Tibial artery (tissue), 4 donors: ENCODE measurements at regions not wholly inside any gene's neighbourhood (a gene's known extent, or its start where the extent isn't known, plus 50 kb on each side); places are given as distances from the start of the nearest gene placed in this dataset.

Source experiments
- DNase-seq, 2 donors: peaks; one replicate each; pipeline ENCODE4 v3.0.0-alpha.2; 2019
- H3K27ac ChIP-seq, 2 donors: fragments of 200-600 bp; sonication (generic) in 1 of 2; 1 replicate in 1 of 2; 2 replicates in 1 of 2; pipeline ENCODE4 v1.5.1; 2018 to 2019; ENCODE audit warnings: mild to moderate bottlenecking in 1 of 2
- H3K27me3 ChIP-seq, 2 donors: fragments of 200-600 bp; sonication (generic) in 1 of 2; one replicate each; pipeline versions ENCODE4 v1.5.1 to v1.6.0; 2016 to 2019
- H3K36me3 ChIP-seq, 3 donors: fragments of 200-600 bp; sonication (generic) in 2 of 3; one replicate each; pipeline ENCODE4 v1.5.1; 2016 to 2019; ENCODE audit warnings: mild to moderate bottlenecking in 2 of 3
- H3K4me1 ChIP-seq, 4 donors: fragments of 200-600 bp; sonication (generic) in 2 of 4; 1 replicate in 3 of 4; 2 replicates in 1 of 4; pipeline ENCODE4 v1.5.1; 2016 to 2019
- H3K4me3 ChIP-seq, 2 donors: fragments of 200-600 bp; sonication (generic) in 1 of 2; 1 replicate in 1 of 2; 2 replicates in 1 of 2; pipeline ENCODE4 v1.5.1; 2018 to 2019; ENCODE audit warnings: mild to moderate bottlenecking in 2 of 2
- H3K9me3 ChIP-seq, 3 donors: fragments of 200-600 bp; sonication (generic) in 1 of 3; one replicate each; pipeline ENCODE4 v1.5.1; 2016 to 2019
- intact Hi-C: fragments of 100-400 bp; cut with DNase I; formaldehyde crosslinking; loops from one replicate; pipeline ENCODE4 v1.15.0; 2023; ENCODE audit warnings: low total_unique reads
- TF ChIP-seq, protein P1 (sequence below), 2 experiments: fragments of 200-600 bp in 1 of 2; fragments of 450-650 bp in 1 of 2; IDR thresholded peaks; one replicate each; pipeline ENCODE4 v1.5.1; 2017 to 2019; ENCODE audit warnings: antibody characterized with exemption in 2 of 2, mild to moderate bottlenecking in 1 of 2, moderate library complexity in 1 of 2

DNA sequence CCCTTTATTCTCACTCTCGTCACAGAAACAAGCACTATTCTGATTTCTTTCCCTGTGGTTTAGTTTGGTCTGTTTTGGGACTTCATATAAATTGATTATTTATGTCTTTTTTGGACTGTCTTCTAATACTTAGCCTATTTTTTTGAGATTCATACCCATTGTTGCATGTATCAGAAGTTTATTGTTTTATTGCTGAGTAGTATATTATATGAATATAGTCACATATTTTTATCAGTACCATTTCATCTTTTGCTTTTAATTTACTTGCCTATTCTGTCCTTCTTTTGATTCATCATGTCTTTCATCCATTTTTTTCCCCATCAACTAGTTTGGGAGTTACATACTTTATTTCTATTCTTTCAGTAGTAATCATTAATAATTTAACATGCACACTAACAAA is 112.0 kb downstream of the ID4 start:
- no peak overlapping the region for H3K4me3 ChIP-seq
- no peaks in the 10 kb centered on the region for H3K9me3 ChIP-seq
- TF ChIP-seq, protein P1, sequence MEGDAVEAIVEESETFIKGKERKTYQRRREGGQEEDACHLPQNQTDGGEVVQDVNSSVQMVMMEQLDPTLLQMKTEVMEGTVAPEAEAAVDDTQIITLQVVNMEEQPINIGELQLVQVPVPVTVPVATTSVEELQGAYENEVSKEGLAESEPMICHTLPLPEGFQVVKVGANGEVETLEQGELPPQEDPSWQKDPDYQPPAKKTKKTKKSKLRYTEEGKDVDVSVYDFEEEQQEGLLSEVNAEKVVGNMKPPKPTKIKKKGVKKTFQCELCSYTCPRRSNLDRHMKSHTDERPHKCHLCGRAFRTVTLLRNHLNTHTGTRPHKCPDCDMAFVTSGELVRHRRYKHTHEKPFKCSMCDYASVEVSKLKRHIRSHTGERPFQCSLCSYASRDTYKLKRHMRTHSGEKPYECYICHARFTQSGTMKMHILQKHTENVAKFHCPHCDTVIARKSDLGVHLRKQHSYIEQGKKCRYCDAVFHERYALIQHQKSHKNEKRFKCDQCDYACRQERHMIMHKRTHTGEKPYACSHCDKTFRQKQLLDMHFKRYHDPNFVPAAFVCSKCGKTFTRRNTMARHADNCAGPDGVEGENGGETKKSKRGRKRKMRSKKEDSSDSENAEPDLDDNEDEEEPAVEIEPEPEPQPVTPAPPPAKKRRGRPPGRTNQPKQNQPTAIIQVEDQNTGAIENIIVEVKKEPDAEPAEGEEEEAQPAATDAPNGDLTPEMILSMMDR (IDR thresholded peaks at IDR 0.05), result no peak
- H3K4me1 ChIP-seq, result no peaks in the 10 kb centered on the region
- H3K27me3 ChIP-seq, result no peaks in the 10 kb centered on the region
- H3K27ac ChIP-seq, result no peak overlapping the region
- intact Hi-C loops, result no loop called here
- H3K36me3 ChIP-seq, result no peaks in the 10 kb centered on the region
- no peak for DNase-seq

DNA sequence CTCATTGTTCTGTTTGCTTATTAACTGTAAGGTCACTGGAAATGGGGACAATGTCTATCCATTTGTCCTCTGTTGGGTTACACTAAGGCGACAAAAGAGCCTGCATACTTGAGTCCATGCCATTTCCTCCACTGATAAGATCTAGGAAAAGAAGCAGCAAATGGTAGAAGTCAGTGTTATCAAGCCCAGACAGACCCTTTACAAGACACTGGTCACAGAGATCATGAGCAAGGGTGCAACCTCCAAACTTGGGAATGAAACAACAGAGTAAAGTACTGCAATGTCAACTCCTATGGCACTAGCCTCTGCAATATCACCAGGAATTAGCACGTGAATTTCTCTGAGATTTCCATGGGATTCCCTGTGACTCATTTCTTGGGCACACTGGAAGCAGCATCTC is 126.9 kb downstream of the ID4 start:
- H3K27ac ChIP-seq, result no peak overlapping the region
- H3K4me1 ChIP-seq, result no peaks in the 10 kb centered on the region
- no peaks in the 10 kb centered on the region for H3K27me3 ChIP-seq
- intact Hi-C loops, result no loop called here
- peaks cover 0 to 4% (median 0%) of the 10 kb centered on the region in 3 donors for H3K9me3 ChIP-seq
- H3K4me3 ChIP-seq, result no peak overlapping the region
- DNase-seq, result no peak
- no peaks in the 10 kb centered on the region for H3K36me3 ChIP-seq
- TF ChIP-seq, protein P1 (IDR thresholded peaks at IDR 0.05), result no peak

DNA sequence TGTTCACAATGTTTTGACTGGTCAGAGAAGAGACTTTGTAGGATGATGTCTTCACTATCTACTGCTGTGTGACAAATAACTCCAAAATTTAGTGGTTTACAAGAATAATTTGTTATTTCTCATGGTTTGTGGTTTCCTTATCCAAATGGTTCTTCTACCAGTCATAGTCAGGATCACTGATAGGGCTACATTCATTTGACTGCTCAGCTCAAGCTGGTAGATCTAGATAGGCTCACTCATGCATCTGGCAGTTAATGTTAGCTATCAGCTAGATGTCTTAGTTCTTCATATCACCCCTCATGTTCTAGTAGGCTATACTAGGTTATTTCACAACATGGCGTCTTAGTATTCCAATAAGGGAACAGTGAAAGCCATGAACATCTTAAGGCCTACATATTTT is 131.0 kb downstream of the ID4 start:
- DNase-seq, result no peak
- TF ChIP-seq, protein P1 (IDR thresholded peaks at IDR 0.05), result no peak
- intact Hi-C loops, result no loop called here
- Histone ChIP-seq H3K36me3 (no peaks in the 10 kb centered on the region), H3K4me3 (no peak overlapping the region), H3K27me3 (no peaks in the 10 kb centered on the region), H3K9me3 (no peaks in the 10 kb centered on the region), H3K27ac (no peak overlapping the region), H3K4me1 (no peaks in the 10 kb centered on the region)

DNA sequence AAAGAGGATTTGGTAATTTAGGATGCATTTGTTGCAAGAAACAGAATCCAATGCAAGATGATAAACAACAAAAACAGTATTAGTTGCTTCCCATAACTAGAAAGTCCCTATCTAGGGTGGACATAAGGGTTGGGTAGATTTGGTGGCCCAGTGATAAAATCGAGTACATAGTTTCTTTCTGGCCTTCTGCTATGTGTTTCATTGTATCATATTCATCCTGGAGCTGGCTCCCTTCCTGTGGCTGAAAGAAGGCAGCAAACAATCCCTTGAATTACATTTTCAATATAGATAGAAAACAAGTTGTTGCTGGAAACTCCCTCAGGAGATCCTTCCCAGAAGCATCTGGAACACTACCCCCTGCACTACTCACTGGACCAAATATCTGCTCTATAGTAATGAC is 135.1 kb downstream of the ID4 start:
- TF ChIP-seq, protein P1 (IDR thresholded peaks at IDR 0.05), result no peak

DNA sequence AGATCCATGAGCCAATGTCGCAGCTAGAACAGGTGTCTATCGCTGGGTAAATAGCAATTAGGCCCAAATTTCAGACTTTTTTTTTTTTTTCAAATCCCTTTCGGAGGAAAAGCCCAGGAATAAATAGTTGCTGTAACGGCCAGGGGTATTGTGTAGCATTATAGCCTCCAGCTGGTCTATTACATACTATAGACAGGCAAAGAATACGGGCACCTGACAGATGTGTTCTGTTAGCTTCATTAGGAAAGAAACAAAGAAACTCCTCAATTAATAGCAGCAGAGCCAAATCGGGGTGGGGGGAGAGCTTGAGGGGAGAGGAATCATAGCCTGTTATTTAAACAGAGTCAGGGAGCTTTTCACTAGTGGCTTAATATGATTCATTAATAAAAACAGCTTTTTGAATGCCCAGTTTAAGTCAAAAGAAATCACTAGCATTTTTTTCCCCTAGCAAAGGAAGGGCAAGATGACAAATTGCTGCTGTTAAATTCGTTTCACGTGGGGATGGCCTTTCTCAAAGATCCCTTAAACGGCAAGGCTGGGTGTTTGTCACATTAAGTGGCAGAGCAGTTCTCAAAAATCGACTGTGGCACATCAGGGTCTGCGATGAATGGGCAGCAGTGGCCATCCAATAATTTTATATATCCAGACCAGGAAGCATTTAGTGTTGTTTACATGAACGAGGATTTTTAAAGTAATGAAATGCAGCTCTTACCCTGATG is 139.4 kb downstream of the ID4 start:
- no peak for DNase-seq
- no peaks in the 10 kb centered on the region for H3K9me3 ChIP-seq
- H3K4me3 ChIP-seq, result no peak overlapping the region
- H3K36me3 ChIP-seq, result no peaks in the 10 kb centered on the region
- intact Hi-C loops, result loop anchor here (10.0 kb wide), 1 partner anchor 368 kb away; no protein-coding TSS in a partner anchor
- TF ChIP-seq, protein P1 (IDR thresholded peaks at IDR 0.05), result no peak
- no peak overlapping the region for H3K27ac ChIP-seq
- no peaks in the 10 kb centered on the region for H3K27me3 ChIP-seq
- H3K4me1 ChIP-seq, result no peaks in the 10 kb centered on the region

More for the DNA sequence above, 135.1 kb downstream of the ID4 start:
- no peak for DNase-seq
- H3K4me1 ChIP-seq, result no peaks in the 10 kb centered on the region
- H3K4me3 ChIP-seq, result no peak overlapping the region
- intact Hi-C loops, result loop anchor here (10.0 kb wide), 1 partner anchor 373 kb away; no protein-coding TSS in a partner anchor
- H3K9me3 ChIP-seq, result no peaks in the 10 kb centered on the region
- H3K36me3 ChIP-seq, result no peaks in the 10 kb centered on the region
- H3K27me3 ChIP-seq, result no peaks in the 10 kb centered on the region
- no peak overlapping the region for H3K27ac ChIP-seq
